ENCODE measurements at regions not wholly inside any gene's neighbourhood (a gene's known extent, or its start where the extent isn't known, plus 50 kb on each side); places are given as distances from the start of the nearest gene placed in this dataset.

DNA sequence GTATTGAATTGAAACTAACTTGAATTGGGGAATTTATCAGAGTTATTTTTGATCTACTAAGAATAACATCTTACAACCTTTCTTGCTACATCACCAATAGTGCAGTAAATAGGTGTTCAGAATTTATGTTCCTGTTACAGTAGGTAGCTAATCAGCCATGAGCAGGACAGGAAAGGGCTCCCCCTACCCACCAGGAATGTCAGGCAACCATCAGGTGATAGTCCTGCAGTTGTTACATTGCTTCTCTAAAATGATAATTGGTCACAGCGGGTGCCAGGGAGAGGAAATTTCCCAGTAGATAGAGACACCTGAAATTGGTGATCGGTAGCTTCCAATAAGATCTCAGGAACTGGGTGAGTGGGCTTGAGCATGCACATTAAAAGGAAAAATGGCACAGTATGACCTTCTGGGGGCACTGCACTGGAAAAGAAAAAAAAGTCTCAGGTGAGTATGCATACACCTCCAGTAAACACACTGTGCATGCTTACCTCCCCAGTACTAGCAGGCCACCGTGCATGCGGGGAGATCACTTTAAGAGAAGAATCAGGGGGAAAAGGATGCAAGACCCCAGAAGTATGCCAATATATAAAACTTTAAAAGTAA, 1092.0 kb upstream of the LRRTM1 start (continued):
- TF ChIP-seq KLF9 (tag by site-specific recombination; IDR thresholded peaks at IDR 0.05; ENCODE audit: low read depth) (no peak), SP2 (tag by site-specific recombination; IDR thresholded peaks at IDR 0.05) (no peak), ZNF660 (tag by site-specific recombination; IDR thresholded peaks at IDR 0.05) (no peak), ZNF548 (tag by site-specific recombination; IDR thresholded peaks at IDR 0.05) (no peak), ZNF114 (tag by site-specific recombination; IDR thresholded peaks at IDR 0.05) (no peak), ZNF701 (tag by site-specific recombination; IDR thresholded peaks at IDR 0.05) (no peak), ZNF76 (tag by site-specific recombination; IDR thresholded peaks at IDR 0.05; ENCODE audit: borderline replicate concordance, low read depth) (no peak), SETDB1 (IDR thresholded peaks at IDR 0.05; ENCODE audit: insufficient read length, low read length) (no peak)
- TF ChIP-seq, protein P1, sequence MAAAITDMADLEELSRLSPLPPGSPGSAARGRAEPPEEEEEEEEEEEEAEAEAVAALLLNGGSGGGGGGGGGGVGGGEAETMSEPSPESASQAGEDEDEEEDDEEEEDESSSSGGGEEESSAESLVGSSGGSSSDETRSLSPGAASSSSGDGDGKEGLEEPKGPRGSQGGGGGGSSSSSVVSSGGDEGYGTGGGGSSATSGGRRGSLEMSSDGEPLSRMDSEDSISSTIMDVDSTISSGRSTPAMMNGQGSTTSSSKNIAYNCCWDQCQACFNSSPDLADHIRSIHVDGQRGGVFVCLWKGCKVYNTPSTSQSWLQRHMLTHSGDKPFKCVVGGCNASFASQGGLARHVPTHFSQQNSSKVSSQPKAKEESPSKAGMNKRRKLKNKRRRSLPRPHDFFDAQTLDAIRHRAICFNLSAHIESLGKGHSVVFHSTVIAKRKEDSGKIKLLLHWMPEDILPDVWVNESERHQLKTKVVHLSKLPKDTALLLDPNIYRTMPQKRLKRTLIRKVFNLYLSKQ (tag by site-specific recombination; IDR thresholded peaks at IDR 0.05; ENCODE audit: borderline replicate concordance), result no peak

DNA sequence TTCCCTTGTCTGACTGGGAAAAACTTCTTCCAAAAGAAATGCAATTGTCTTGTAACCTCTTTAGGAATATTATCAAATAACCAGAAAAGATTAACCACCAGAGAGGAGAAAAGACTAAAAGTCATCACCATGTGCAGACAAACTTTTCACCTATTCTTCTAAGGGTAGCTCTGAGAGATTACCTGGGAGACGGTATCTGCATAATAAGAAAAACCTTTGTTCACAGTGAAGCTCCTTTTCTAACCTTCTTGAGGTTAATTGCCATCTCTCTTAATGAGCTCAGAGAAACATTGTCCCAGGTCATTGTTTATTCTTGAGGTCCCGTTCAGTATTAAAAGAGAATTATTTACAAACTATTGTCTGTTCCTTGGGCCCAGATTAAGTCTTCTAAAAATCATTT, 1091.2 kb upstream of the LRRTM1 start:
- Histone ChIP-seq H3K4me3 (ENCODE audit: low read depth, low read length) (no peak overlapping the region), H3K4me1 (ENCODE audit: control insufficient read depth, insufficient read depth, low read length) (no peaks in the 10 kb centered on the region), H3K9me3 (ENCODE audit: control insufficient read depth, insufficient read depth, low read depth, low read length) (no peaks in the 10 kb centered on the region), H3K27ac (ENCODE audit: extremely low read depth, low read depth, low read length) (no peak overlapping the region), H3K36me3 (ENCODE audit: control insufficient read depth in 2 of 2, insufficient read depth in 1 of 2, low read length in 2 of 2) (no peaks in the 10 kb centered on the region)
- ChIA-PET CTCF (no interaction called here), POLR2A (no interaction called here)
- TF ChIP-seq BCL11B (tag by site-specific recombination; IDR thresholded peaks at IDR 0.05; ENCODE audit: low read depth) (no peak), SALL2 (tag by site-specific recombination; IDR thresholded peaks at IDR 0.05; ENCODE audit: borderline replicate concordance) (no peak), ZNF202 (tag by site-specific recombination; IDR thresholded peaks at IDR 0.05; ENCODE audit: borderline replicate concordance) (no peak), ZFHX2 (tag by site-specific recombination; conservative IDR thresholded peaks at IDR 0.05) (no peak), KLF16 (tag by site-specific recombination; IDR thresholded peaks at IDR 0.05) (no peak), ZNF140 (tag by site-specific recombination; IDR thresholded peaks at IDR 0.05) (no peak), ZNF629 (tag by site-specific recombination; IDR thresholded peaks at IDR 0.05) (no peak), ZNF501 (tag by site-specific recombination; IDR thresholded peaks at IDR 0.05) (no peak)
- TF ChIP-seq, protein P2, sequence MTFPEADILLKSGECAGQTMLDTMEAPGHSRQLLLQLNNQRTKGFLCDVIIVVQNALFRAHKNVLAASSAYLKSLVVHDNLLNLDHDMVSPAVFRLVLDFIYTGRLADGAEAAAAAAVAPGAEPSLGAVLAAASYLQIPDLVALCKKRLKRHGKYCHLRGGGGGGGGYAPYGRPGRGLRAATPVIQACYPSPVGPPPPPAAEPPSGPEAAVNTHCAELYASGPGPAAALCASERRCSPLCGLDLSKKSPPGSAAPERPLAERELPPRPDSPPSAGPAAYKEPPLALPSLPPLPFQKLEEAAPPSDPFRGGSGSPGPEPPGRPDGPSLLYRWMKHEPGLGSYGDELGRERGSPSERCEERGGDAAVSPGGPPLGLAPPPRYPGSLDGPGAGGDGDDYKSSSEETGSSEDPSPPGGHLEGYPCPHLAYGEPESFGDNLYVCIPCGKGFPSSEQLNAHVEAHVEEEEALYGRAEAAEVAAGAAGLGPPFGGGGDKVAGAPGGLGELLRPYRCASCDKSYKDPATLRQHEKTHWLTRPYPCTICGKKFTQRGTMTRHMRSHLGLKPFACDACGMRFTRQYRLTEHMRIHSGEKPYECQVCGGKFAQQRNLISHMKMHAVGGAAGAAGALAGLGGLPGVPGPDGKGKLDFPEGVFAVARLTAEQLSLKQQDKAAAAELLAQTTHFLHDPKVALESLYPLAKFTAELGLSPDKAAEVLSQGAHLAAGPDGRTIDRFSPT (tag by site-specific recombination; IDR thresholded peaks at IDR 0.05), result no peak
- TF ChIP-seq, protein P3, sequence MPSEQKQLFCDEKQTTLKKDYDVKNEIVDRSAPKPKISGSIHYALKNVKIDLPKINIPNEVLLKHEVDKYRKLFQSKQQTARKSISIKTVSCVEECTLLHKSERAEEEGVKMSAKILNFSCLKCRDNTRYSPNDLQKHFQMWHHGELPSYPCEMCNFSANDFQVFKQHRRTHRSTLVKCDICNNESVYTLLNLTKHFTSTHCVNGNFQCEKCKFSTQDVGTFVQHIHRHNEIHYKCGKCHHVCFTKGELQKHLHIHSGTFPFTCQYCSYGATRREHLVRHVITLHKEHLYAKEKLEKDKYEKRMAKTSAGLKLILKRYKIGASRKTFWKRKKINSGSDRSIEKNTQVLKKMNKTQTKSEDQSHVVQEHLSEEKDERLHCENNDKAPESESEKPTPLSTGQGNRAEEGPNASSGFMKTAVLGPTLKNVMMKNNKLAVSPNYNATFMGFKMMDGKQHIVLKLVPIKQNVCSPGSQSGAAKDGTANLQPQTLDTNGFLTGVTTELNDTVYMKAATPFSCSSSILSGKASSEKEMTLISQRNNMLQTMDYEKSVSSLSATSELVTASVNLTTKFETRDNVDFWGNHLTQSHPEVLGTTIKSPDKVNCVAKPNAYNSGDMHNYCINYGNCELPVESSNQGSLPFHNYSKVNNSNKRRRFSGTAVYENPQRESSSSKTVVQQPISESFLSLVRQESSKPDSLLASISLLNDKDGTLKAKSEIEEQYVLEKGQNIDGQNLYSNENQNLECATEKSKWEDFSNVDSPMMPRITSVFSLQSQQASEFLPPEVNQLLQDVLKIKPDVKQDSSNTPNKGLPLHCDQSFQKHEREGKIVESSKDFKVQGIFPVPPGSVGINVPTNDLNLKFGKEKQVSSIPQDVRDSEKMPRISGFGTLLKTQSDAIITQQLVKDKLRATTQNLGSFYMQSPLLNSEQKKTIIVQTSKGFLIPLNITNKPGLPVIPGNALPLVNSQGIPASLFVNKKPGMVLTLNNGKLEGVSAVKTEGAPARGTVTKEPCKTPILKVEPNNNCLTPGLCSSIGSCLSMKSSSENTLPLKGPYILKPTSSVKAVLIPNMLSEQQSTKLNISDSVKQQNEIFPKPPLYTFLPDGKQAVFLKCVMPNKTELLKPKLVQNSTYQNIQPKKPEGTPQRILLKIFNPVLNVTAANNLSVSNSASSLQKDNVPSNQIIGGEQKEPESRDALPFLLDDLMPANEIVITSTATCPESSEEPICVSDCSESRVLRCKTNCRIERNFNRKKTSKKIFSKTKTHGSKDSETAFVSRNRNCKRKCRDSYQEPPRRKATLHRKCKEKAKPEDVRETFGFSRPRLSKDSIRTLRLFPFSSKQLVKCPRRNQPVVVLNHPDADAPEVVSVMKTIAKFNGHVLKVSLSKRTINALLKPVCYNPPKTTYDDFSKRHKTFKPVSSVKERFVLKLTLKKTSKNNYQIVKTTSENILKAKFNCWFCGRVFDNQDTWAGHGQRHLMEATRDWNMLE (tag by site-specific recombination; conservative IDR thresholded peaks at IDR 0.05; ENCODE audit: low read depth), result no peak
- TF ChIP-seq, protein P4, sequence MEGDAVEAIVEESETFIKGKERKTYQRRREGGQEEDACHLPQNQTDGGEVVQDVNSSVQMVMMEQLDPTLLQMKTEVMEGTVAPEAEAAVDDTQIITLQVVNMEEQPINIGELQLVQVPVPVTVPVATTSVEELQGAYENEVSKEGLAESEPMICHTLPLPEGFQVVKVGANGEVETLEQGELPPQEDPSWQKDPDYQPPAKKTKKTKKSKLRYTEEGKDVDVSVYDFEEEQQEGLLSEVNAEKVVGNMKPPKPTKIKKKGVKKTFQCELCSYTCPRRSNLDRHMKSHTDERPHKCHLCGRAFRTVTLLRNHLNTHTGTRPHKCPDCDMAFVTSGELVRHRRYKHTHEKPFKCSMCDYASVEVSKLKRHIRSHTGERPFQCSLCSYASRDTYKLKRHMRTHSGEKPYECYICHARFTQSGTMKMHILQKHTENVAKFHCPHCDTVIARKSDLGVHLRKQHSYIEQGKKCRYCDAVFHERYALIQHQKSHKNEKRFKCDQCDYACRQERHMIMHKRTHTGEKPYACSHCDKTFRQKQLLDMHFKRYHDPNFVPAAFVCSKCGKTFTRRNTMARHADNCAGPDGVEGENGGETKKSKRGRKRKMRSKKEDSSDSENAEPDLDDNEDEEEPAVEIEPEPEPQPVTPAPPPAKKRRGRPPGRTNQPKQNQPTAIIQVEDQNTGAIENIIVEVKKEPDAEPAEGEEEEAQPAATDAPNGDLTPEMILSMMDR (tag by site-specific recombination; IDR thresholded peaks at IDR 0.05), result no peak

Measured in HEK293 (cell line).